KMS-11 (cell line): ENCODE measurements at regions not wholly inside any gene's neighbourhood (a gene's known extent, or its start where the extent isn't known, plus 50 kb on each side); places are given as distances from the start of the nearest gene placed in this dataset.

Source experiments
- H2AFZ ChIP-seq: fragments of 200-600 bp; sonication (generic); 2 replicates; pipeline ENCODE4 v1.6.1; 2016; ENCODE audit warnings: antibody characterized with exemption, mixed run types, low read depth
- H3K27ac ChIP-seq: fragments of 200-600 bp; sonication (generic); 2 replicates; pipeline ENCODE4 v1.6.1; 2016; ENCODE audit warnings: mild to moderate bottlenecking, mixed run types
- H3K27me3 ChIP-seq: fragments of 200-600 bp; sonication (generic); 2 replicates; pipeline ENCODE4 v1.6.1; 2017; ENCODE audit warnings: mild to moderate bottlenecking, low read depth, mixed run types, moderate library complexity; ENCODE audit not compliant: insufficient read depth
- H3K36me3 ChIP-seq: fragments of 200-600 bp; sonication (generic); 2 replicates; pipeline ENCODE4 v1.6.1; 2017; ENCODE audit warnings: mild to moderate bottlenecking, mixed run types; ENCODE audit not compliant: insufficient read depth
- H3K4me1 ChIP-seq: fragments of 200-600 bp; sonication (generic); 2 replicates; pipeline ENCODE4 v1.6.1; 2016; ENCODE audit warnings: mild to moderate bottlenecking, low read depth, mixed run types; ENCODE audit not compliant: poor library complexity, severe bottlenecking
- H3K4me2 ChIP-seq: fragments of 200-600 bp; sonication (generic); 2 replicates; pipeline ENCODE4 v1.7.0; 2016; ENCODE audit warnings: mild to moderate bottlenecking, mixed run types
- H3K4me3 ChIP-seq: fragments of 200-600 bp; sonication (generic); IDR thresholded peaks from 2 replicates; pipeline ENCODE4 v1.6.1; 2017; ENCODE audit warnings: low read depth, low read length, mixed read lengths; ENCODE audit not compliant: insufficient read depth
- H3K79me2 ChIP-seq: fragments of 200-600 bp; sonication (generic); 2 replicates; pipeline ENCODE4 v1.6.1; 2016; ENCODE audit warnings: low read depth, mixed run types; ENCODE audit not compliant: insufficient read depth
- H3K9ac ChIP-seq: fragments of 200-600 bp; sonication (generic); 2 replicates; pipeline ENCODE4 v1.6.1; 2016; ENCODE audit warnings: mild to moderate bottlenecking, mixed run types
- H4K20me1 ChIP-seq: fragments of 200-600 bp; sonication (generic); 2 replicates; pipeline ENCODE4 v1.6.1; 2016; ENCODE audit warnings: mild to moderate bottlenecking, mixed run types; ENCODE audit not compliant: insufficient read depth
- TF ChIP-seq, protein P1 (sequence below): fragments of 200-600 bp; sonication (generic); conservative IDR thresholded peaks from 2 replicates; pipeline ENCODE4 v1.6.1; 2017; ENCODE audit warnings: low read depth, mild to moderate bottlenecking, antibody characterized with exemption, low read length, moderate library complexity, mixed read lengths

DNA sequence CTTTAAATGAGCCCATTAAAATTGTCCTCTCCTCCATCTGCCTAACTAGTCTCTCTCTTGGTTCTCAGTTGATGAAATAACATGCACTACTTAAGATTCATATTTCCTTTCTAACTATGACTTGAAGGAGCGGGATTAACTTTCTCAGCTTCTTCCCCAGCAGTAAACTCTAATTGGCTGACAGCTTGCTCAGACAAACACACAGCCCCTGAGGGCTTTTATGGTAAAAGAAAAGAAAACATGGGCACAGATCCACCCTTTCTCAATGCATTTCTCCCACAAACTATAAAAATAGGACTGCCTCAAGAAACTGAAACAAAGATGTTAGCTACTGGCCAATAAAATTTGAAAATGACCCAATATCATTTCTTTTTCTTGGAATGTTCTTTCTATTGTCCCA is 703.1 kb downstream of the ADGRL2 start:
- no peaks in the 10 kb centered on the region for H3K79me2 ChIP-seq
- H3K4me1 ChIP-seq: no peaks in the 10 kb centered on the region
- H3K4me2 ChIP-seq: no peak overlapping the region

DNA sequence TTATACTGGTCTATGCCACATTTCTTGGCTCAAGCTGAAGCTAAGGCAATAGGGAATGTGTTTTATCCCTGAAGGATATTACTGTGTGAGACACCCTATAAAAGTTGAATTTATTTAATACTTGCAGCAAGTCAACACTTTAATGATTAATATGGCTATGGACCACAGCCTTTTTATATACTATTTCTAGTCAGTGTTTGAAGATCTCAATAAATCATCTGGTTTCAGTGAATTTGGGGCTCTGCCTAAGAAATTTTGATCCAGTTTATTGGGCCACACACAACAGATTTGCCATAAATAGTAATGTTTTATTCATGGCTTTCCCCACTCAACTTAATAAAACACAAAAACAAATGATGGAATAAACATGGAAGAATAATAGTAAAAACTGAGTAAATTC is 698.3 kb downstream of the ADGRL2 start:
- no peak overlapping the region for H3K27ac ChIP-seq
- TF ChIP-seq, protein P1, sequence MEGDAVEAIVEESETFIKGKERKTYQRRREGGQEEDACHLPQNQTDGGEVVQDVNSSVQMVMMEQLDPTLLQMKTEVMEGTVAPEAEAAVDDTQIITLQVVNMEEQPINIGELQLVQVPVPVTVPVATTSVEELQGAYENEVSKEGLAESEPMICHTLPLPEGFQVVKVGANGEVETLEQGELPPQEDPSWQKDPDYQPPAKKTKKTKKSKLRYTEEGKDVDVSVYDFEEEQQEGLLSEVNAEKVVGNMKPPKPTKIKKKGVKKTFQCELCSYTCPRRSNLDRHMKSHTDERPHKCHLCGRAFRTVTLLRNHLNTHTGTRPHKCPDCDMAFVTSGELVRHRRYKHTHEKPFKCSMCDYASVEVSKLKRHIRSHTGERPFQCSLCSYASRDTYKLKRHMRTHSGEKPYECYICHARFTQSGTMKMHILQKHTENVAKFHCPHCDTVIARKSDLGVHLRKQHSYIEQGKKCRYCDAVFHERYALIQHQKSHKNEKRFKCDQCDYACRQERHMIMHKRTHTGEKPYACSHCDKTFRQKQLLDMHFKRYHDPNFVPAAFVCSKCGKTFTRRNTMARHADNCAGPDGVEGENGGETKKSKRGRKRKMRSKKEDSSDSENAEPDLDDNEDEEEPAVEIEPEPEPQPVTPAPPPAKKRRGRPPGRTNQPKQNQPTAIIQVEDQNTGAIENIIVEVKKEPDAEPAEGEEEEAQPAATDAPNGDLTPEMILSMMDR: no peak
- H3K27me3 ChIP-seq: no peaks in the 10 kb centered on the region
- H3K36me3 ChIP-seq: no peaks in the 10 kb centered on the region
- no peaks in the 10 kb centered on the region for H3K4me1 ChIP-seq
- no peak overlapping the region for H3K9ac ChIP-seq
- H3K4me2 ChIP-seq: no peak overlapping the region
- no peaks in the 10 kb centered on the region for H4K20me1 ChIP-seq
- no peaks in the 10 kb centered on the region for H3K79me2 ChIP-seq
- H3K4me3 ChIP-seq: no peak overlapping the region
- H2AFZ ChIP-seq: no peak overlapping the region

More for the DNA sequence above, 703.1 kb downstream of the ADGRL2 start:
- Histone ChIP-seq H3K4me3 (no peak overlapping the region), H2AFZ (no peak overlapping the region), H3K27ac (no peak overlapping the region), H3K36me3 (no peaks in the 10 kb centered on the region), H3K9ac (no peak overlapping the region), H4K20me1 (no peaks in the 10 kb centered on the region), H3K27me3 (no peaks in the 10 kb centered on the region)
- TF ChIP-seq, protein P1: no peak

DNA sequence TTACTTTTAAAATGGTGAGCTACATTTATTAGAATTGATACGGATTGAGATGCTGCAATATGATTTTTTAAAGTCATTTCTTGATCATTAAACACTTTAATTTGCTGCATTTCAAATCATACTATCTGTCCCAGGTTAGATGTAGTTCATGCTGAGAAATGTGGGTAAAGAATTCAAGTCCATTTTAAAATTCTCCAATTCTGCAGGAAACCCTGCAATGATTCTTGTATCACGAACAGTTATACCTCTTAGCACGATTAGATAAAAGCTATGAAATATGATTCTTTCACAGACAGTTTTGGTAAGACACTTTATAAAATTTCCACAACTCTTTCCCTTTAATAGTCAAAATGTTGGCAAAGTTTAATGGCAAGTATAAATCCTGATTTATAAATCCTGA is 693.4 kb downstream of the ADGRL2 start:
- Histone ChIP-seq H3K36me3 (no peaks in the 10 kb centered on the region), H3K4me3 (no peak overlapping the region), H3K79me2 (no peaks in the 10 kb centered on the region), H3K4me2 (no peak overlapping the region), H3K9ac (no peak overlapping the region), H2AFZ (no peak overlapping the region), H3K27ac (no peak overlapping the region), H3K27me3 (no peaks in the 10 kb centered on the region), H3K4me1 (no peaks in the 10 kb centered on the region), H4K20me1 (no peaks in the 10 kb centered on the region)
- TF ChIP-seq, protein P1: no peak

DNA sequence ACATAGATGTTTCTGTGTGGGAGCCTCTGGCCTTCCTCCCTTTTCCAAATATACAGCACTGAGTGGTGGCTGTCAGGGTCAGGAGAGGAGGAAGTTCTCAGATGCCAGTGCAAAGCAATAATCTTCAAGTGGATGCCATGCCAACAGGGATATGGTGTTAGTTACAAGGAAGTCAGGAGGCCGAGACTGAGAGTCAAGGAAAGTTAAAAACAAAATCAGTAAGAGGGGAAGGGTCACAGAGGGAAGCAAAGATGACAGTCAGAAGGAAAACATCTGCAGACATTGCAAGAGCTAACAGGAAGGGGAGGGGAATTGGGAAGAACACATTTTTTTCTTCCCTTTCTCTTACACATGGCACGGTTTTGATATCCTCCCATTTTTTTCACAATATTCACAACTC is 691.4 kb downstream of the ADGRL2 start:
- Histone ChIP-seq H2AFZ (no peak overlapping the region), H3K9ac (no peak overlapping the region), H3K27ac (no peak overlapping the region), H3K27me3 (no peaks in the 10 kb centered on the region), H3K4me2 (no peak overlapping the region), H3K36me3 (no peaks in the 10 kb centered on the region), H3K4me3 (no peak overlapping the region), H3K4me1 (no peaks in the 10 kb centered on the region), H4K20me1 (no peaks in the 10 kb centered on the region), H3K79me2 (no peaks in the 10 kb centered on the region)
- TF ChIP-seq, protein P1: no peak
